ENCODE measurements at regions not wholly inside any gene's neighbourhood (a gene's known extent, or its start where the extent isn't known, plus 50 kb on each side); places are given as distances from the start of the nearest gene placed in this dataset.

DNA sequence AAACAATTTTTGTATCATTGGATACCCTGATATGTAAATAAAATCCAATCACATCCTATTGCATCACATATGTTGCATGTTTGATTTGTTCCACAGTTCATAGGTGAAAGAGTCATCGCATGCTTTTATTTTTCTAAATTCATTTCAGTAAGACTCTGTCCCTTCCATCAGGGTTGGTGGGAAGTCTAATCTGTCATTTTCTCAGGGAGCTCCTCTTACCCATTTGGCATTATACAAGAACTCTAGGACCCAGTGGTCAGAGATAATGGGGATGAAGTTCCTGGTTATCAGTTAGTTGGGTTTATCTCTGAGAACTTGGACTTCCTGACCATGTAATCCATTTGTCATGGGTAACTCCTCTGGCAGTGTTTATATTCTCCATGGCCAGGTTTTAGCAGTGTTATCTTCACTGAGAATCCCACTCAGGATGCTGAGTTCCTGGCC is 227.1 kb upstream of the JADE1 start (continued):
- TF ChIP-seq BRD9 (IDR thresholded peaks at IDR 0.05; ENCODE audit: low read depth, partially characterized antibody): peak; percentile 89
- TF ChIP-seq MCM2 (IDR thresholded peaks at IDR 0.05; ENCODE audit: low read depth): no peak
- TF ChIP-seq, protein P1, sequence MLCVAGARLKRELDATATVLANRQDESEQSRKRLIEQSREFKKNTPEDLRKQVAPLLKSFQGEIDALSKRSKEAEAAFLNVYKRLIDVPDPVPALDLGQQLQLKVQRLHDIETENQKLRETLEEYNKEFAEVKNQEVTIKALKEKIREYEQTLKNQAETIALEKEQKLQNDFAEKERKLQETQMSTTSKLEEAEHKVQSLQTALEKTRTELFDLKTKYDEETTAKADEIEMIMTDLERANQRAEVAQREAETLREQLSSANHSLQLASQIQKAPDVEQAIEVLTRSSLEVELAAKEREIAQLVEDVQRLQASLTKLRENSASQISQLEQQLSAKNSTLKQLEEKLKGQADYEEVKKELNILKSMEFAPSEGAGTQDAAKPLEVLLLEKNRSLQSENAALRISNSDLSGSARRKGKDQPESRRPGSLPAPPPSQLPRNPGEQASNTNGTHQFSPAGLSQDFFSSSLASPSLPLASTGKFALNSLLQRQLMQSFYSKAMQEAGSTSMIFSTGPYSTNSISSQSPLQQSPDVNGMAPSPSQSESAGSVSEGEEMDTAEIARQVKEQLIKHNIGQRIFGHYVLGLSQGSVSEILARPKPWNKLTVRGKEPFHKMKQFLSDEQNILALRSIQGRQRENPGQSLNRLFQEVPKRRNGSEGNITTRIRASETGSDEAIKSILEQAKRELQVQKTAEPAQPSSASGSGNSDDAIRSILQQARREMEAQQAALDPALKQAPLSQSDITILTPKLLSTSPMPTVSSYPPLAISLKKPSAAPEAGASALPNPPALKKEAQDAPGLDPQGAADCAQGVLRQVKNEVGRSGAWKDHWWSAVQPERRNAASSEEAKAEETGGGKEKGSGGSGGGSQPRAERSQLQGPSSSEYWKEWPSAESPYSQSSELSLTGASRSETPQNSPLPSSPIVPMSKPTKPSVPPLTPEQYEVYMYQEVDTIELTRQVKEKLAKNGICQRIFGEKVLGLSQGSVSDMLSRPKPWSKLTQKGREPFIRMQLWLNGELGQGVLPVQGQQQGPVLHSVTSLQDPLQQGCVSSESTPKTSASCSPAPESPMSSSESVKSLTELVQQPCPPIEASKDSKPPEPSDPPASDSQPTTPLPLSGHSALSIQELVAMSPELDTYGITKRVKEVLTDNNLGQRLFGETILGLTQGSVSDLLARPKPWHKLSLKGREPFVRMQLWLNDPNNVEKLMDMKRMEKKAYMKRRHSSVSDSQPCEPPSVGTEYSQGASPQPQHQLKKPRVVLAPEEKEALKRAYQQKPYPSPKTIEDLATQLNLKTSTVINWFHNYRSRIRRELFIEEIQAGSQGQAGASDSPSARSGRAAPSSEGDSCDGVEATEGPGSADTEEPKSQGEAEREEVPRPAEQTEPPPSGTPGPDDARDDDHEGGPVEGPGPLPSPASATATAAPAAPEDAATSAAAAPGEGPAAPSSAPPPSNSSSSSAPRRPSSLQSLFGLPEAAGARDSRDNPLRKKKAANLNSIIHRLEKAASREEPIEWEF (CRISPR knock-in tag; IDR thresholded peaks at IDR 0.05): no peak
- no peak for TF ChIP-seq LARP7 (IDR thresholded peaks at IDR 0.05)
- TF ChIP-seq, protein P2, sequence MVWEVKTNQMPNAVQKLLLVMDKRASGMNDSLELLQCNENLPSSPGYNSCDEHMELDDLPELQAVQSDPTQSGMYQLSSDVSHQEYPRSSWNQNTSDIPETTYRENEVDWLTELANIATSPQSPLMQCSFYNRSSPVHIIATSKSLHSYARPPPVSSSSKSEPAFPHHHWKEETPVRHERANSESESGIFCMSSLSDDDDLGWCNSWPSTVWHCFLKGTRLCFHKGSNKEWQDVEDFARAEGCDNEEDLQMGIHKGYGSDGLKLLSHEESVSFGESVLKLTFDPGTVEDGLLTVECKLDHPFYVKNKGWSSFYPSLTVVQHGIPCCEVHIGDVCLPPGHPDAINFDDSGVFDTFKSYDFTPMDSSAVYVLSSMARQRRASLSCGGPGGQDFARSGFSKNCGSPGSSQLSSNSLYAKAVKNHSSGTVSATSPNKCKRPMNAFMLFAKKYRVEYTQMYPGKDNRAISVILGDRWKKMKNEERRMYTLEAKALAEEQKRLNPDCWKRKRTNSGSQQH (CRISPR knock-in tag; IDR thresholded peaks at IDR 0.05): no peak
- TF ChIP-seq TCF3 (CRISPR knock-in tag; IDR thresholded peaks at IDR 0.05): peak; percentile 60
- no peak for TF ChIP-seq TCF7 (IDR thresholded peaks at IDR 0.05; ENCODE audit: borderline replicate concordance)
- no peak for TF ChIP-seq XRCC4 (IDR thresholded peaks at IDR 0.05; ENCODE audit: extremely low read depth, insufficient read depth, insufficient read length)
- no peak for TF ChIP-seq SIRT6 (IDR thresholded peaks at IDR 0.05; ENCODE audit: low read depth, low read length)
- no peak for TF ChIP-seq ZNF140 (CRISPR knock-in tag; IDR thresholded peaks at IDR 0.05)
- TF ChIP-seq HIVEP1 (CRISPR knock-in tag; IDR thresholded peaks at IDR 0.05): no peak
- no peak for TF ChIP-seq SMAD4 (CRISPR knock-in tag; conservative IDR thresholded peaks at IDR 0.05)
- TF ChIP-seq KLF1 (tag; IDR thresholded peaks at IDR 0.05): no peak
- no peak for TF ChIP-seq POLR2AphosphoS5 (IDR thresholded peaks at IDR 0.05; ENCODE audit: control insufficient read depth, insufficient read depth, low read depth, low read length)
- TF ChIP-seq TARDBP (IDR thresholded peaks at IDR 0.05): no peak
- no peak for TF ChIP-seq MIER1 (IDR thresholded peaks at IDR 0.05; ENCODE audit: low read depth)
- TF ChIP-seq ZFP1 (CRISPR knock-in tag; IDR thresholded peaks at IDR 0.05): no peak
- no peak for TF ChIP-seq HDAC1 (IDR thresholded peaks at IDR 0.05)
- TF ChIP-seq, protein P3, sequence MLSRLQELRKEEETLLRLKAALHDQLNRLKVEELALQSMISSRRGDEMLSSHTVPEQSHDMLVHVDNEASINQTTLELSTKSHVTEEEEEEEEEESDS (CRISPR knock-in tag; IDR thresholded peaks at IDR 0.05): no peak
- no peak for TF ChIP-seq NCOA4 (IDR thresholded peaks at IDR 0.05; ENCODE audit: partially characterized antibody)
- TF ChIP-seq MBD2 (IDR thresholded peaks at IDR 0.05; ENCODE audit: borderline replicate concordance, low read depth): 0 out of 2 replicates have a peak, but pooled peaks have one; percentile 20
- peak; percentile 58; the same call in 1 of the 2 replicates for TF ChIP-seq EP300 (IDR thresholded peaks at IDR 0.05; ENCODE audit: low read length)
- TF ChIP-seq NCOR1 (IDR thresholded peaks at IDR 0.05): peak; percentile 48; the same call in 1 of the 2 replicates
- TF ChIP-seq EGR1 (conservative IDR thresholded peaks at IDR 0.05): no peak
- no peak for TF ChIP-seq ZNF583 (CRISPR knock-in tag; IDR thresholded peaks at IDR 0.05)
